ENCODE measurements at regions not wholly inside any gene's neighbourhood (a gene's known extent, or its start where the extent isn't known, plus 50 kb on each side); places are given as distances from the start of the nearest gene placed in this dataset.

GRCh38 chr9:95595721-95596295 is 79.0 kb upstream of the PTCH1 start:
- no peaks in the 10 kb centered on the region for H3K36me3 ChIP-seq (ENCODE audit: control insufficient read depth, insufficient read depth, low read length)
- no peaks in the 10 kb centered on the region for H3K9me3 ChIP-seq (ENCODE audit: control insufficient read depth, low read length)
- no peaks in the 10 kb centered on the region for H3K27me3 ChIP-seq (ENCODE audit: control insufficient read depth, insufficient read depth, low read length, poor library complexity, severe bottlenecking)
- no peaks in the 10 kb centered on the region for H3K4me1 ChIP-seq (ENCODE audit: control insufficient read depth, insufficient read depth, low read length)
- 96% methylated on average over 15 of the region's 15 CpGs for WGBS, 2 experiments
- H3K4me3 ChIP-seq (ENCODE audit: insufficient read depth, low read depth, low read length) = no peak overlapping the region
- H3K27ac ChIP-seq (ENCODE audit: insufficient read depth, low read depth, low read length, poor library complexity, severe bottlenecking) = no peak overlapping the region

GRCh38 chr9:95592931-95593330 is 76.2 kb upstream of the PTCH1 start:
- no peaks in the 10 kb centered on the region for H3K9me3 ChIP-seq (ENCODE audit: control insufficient read depth, low read length)
- H3K27me3 ChIP-seq (ENCODE audit: control insufficient read depth, insufficient read depth, low read length, poor library complexity, severe bottlenecking) = no peaks in the 10 kb centered on the region
- no peaks in the 10 kb centered on the region for H3K4me1 ChIP-seq (ENCODE audit: control insufficient read depth, insufficient read depth, low read length)
- no peak overlapping the region for H3K27ac ChIP-seq (ENCODE audit: insufficient read depth, low read depth, low read length, poor library complexity, severe bottlenecking)
- 95 to 96% methylated on average over 5 of the region's 5 CpGs for WGBS, 2 experiments
- H3K4me3 ChIP-seq (ENCODE audit: insufficient read depth, low read depth, low read length) = no peak overlapping the region
- no peaks in the 10 kb centered on the region for H3K36me3 ChIP-seq (ENCODE audit: control insufficient read depth, insufficient read depth, low read length)

- no peaks in the 10 kb centered on the region for H3K36me3 ChIP-seq (ENCODE audit: control insufficient read depth, insufficient read depth, low read length)
- peaks cover 3% of the 10 kb centered on the region for H3K27me3 ChIP-seq (ENCODE audit: control insufficient read depth, insufficient read depth, low read length, poor library complexity, severe bottlenecking)
- H3K9me3 ChIP-seq (ENCODE audit: control insufficient read depth, low read length) = no peaks in the 10 kb centered on the region
- no peak overlapping the region for H3K4me3 ChIP-seq (ENCODE audit: insufficient read depth, low read depth, low read length)
- peaks cover 6% of the 10 kb centered on the region for H3K4me1 ChIP-seq (ENCODE audit: control insufficient read depth, insufficient read depth, low read length)
- 82 to 86% methylated on average over 9 of the region's 9 CpGs for WGBS, 2 experiments
- no peak overlapping the region for H3K27ac ChIP-seq (ENCODE audit: insufficient read depth, low read depth, low read length, poor library complexity, severe bottlenecking)
Measured at GRCh38 chr9:95588724-95589588, 72.2 kb upstream of the PTCH1 start.

GRCh38 chr9:95587021-95587964 is 70.5 kb upstream of the PTCH1 start:
- Histone ChIP-seq H3K4me1 (ENCODE audit: control insufficient read depth, insufficient read depth, low read length) (peaks cover 12% of the 10 kb centered on the region), H3K4me3 (ENCODE audit: insufficient read depth, low read depth, low read length) (no peak overlapping the region), H3K27me3 (ENCODE audit: control insufficient read depth, insufficient read depth, low read length, poor library complexity, severe bottlenecking) (peaks cover 10% of the 10 kb centered on the region), H3K36me3 (ENCODE audit: control insufficient read depth, insufficient read depth, low read length) (no peaks in the 10 kb centered on the region), H3K27ac (ENCODE audit: insufficient read depth, low read depth, low read length, poor library complexity, severe bottlenecking) (no peak overlapping the region), H3K9me3 (ENCODE audit: control insufficient read depth, low read length) (no peaks in the 10 kb centered on the region)
- 80 to 82% methylated on average over 9 of the region's 10 CpGs for WGBS, 2 experiments

- Histone ChIP-seq H3K36me3 (ENCODE audit: control insufficient read depth, insufficient read depth, low read length) (no peaks in the 10 kb centered on the region), H3K27me3 (ENCODE audit: control insufficient read depth, insufficient read depth, low read length, poor library complexity, severe bottlenecking) (peaks cover 10% of the 10 kb centered on the region), H3K27ac (ENCODE audit: insufficient read depth, low read depth, low read length, poor library complexity, severe bottlenecking) (no peak overlapping the region), H3K4me1 (ENCODE audit: control insufficient read depth, insufficient read depth, low read length) (peaks cover 21% of the 10 kb centered on the region), H3K9me3 (ENCODE audit: control insufficient read depth, low read length) (no peaks in the 10 kb centered on the region), H3K4me3 (ENCODE audit: insufficient read depth, low read depth, low read length) (no peak overlapping the region)
- WGBS, 2 experiments = 93 to 95% methylated on average over 8 of the region's 8 CpGs
Measured at GRCh38 chr9:95586326-95586725, 69.6 kb upstream of the PTCH1 start.

GRCh38 chr9:95585824-95586223 is 69.1 kb upstream of the PTCH1 start:
- Histone ChIP-seq H3K4me3 (ENCODE audit: insufficient read depth, low read depth, low read length) (no peak overlapping the region), H3K4me1 (ENCODE audit: control insufficient read depth, insufficient read depth, low read length) (peaks cover 25% of the 10 kb centered on the region)
- WGBS, 2 experiments = 84 to 85% methylated on average over 11 of the region's 11 CpGs

GRCh38 chr9:95584176-95584575 is 67.4 kb upstream of the PTCH1 start:
- 37 to 39% methylated on average over 10 of the region's 10 CpGs for WGBS, 2 experiments
- no peak overlapping the region for H3K27ac ChIP-seq (ENCODE audit: insufficient read depth, low read depth, low read length, poor library complexity, severe bottlenecking)
- H3K9me3 ChIP-seq (ENCODE audit: control insufficient read depth, low read length) = no peaks in the 10 kb centered on the region
- no peaks in the 10 kb centered on the region for H3K36me3 ChIP-seq (ENCODE audit: control insufficient read depth, insufficient read depth, low read length)
- peaks cover 10% of the 10 kb centered on the region for H3K27me3 ChIP-seq (ENCODE audit: control insufficient read depth, insufficient read depth, low read length, poor library complexity, severe bottlenecking)
- peaks cover 25% of the 10 kb centered on the region for H3K4me1 ChIP-seq (ENCODE audit: control insufficient read depth, insufficient read depth, low read length)
- no peak overlapping the region for H3K4me3 ChIP-seq (ENCODE audit: insufficient read depth, low read depth, low read length)

More at GRCh38 chr9:95585824-95586223, 69.1 kb upstream of the PTCH1 start:
- Histone ChIP-seq H3K27ac (ENCODE audit: insufficient read depth, low read depth, low read length, poor library complexity, severe bottlenecking) (no peak overlapping the region), H3K9me3 (ENCODE audit: control insufficient read depth, low read length) (no peaks in the 10 kb centered on the region), H3K27me3 (ENCODE audit: control insufficient read depth, insufficient read depth, low read length, poor library complexity, severe bottlenecking) (peaks cover 10% of the 10 kb centered on the region), H3K36me3 (ENCODE audit: control insufficient read depth, insufficient read depth, low read length) (no peaks in the 10 kb centered on the region)

GRCh38 chr9:95581900-95582299 is 65.1 kb upstream of the PTCH1 start:
- Histone ChIP-seq H3K4me3 (ENCODE audit: insufficient read depth, low read depth, low read length) (no peak overlapping the region), H3K4me1 (ENCODE audit: control insufficient read depth, insufficient read depth, low read length) (peaks cover 25% of the 10 kb centered on the region), H3K27me3 (ENCODE audit: control insufficient read depth, insufficient read depth, low read length, poor library complexity, severe bottlenecking) (peaks cover 10% of the 10 kb centered on the region), H3K36me3 (ENCODE audit: control insufficient read depth, insufficient read depth, low read length) (no peaks in the 10 kb centered on the region), H3K27ac (ENCODE audit: insufficient read depth, low read depth, low read length, poor library complexity, severe bottlenecking) (no peak overlapping the region), H3K9me3 (ENCODE audit: control insufficient read depth, low read length) (no peaks in the 10 kb centered on the region)
- whole genome bisulfite sequencing, 2 experiments = 1 to 11% methylated on average over 2 to 4 of the region's 5 CpGs

- Histone ChIP-seq H3K27me3 (ENCODE audit: control insufficient read depth, insufficient read depth, low read length, poor library complexity, severe bottlenecking) (peaks cover 10% of the 10 kb centered on the region), H3K4me3 (ENCODE audit: insufficient read depth, low read depth, low read length) (no peak overlapping the region), H3K9me3 (ENCODE audit: control insufficient read depth, low read length) (no peaks in the 10 kb centered on the region), H3K27ac (ENCODE audit: insufficient read depth, low read depth, low read length, poor library complexity, severe bottlenecking) (no peak overlapping the region), H3K36me3 (ENCODE audit: control insufficient read depth, insufficient read depth, low read length) (no peaks in the 10 kb centered on the region), H3K4me1 (ENCODE audit: control insufficient read depth, insufficient read depth, low read length) (peaks cover 25% of the 10 kb centered on the region)
- WGBS, 2 experiments = 60 to 62% methylated on average over 22 of the region's 22 CpGs
Measured at GRCh38 chr9:95580812-95581761, 64.3 kb upstream of the PTCH1 start.

All from ectodermal cell (in vitro differentiated cells).